DMS153 (cell line): ENCODE measurements at regions not wholly inside any gene's neighbourhood (a gene's known extent, or its start where the extent isn't known, plus 50 kb on each side); places are given as distances from the start of the nearest gene placed in this dataset.

Experiments
- DNase-seq: peaks from one replicate; lab custom pipeline; 2025; lab: John Stamatoyannopoulos, UW

DNA sequence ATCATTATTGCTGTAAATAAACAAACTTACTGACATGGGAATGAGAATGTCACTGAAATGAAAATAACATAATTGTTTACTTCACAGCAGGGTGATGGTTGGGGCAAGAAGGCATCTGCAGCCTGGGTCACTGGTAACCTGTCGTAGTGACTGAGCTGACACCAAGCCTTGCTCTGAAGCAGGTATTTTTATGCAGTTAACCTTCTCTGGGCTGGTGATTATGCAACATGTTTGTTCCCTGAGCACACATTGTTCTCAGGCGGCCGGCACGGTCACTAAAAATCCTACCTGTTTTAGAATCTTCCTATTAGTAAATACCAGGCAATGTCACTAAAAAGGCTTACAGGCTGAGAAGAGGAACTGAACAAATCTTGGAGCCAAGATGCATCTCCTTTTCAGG lies 157.7 kb upstream of the NR3C1 start:
- DNase-seq: no peak

DNA sequence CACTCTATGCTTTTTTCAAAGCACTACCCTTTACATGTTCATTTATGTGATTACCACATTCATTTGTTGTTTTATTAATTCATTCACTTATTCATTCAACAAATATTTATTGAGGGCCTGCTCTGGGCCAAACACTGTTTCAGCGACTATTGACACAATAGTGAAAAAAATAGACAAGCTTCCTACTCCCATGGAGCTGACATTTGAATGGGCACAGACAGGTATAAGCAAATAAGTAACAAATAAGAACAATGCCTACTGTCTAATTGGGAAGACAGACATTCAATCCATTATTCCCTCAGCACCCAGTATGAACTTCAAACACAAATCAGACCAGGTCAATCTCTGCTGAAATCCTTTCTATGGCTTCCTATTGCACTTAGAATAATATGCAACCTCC lies 156.9 kb upstream of the NR3C1 start:
- peak; percentile 18 for DNase-seq

DNA sequence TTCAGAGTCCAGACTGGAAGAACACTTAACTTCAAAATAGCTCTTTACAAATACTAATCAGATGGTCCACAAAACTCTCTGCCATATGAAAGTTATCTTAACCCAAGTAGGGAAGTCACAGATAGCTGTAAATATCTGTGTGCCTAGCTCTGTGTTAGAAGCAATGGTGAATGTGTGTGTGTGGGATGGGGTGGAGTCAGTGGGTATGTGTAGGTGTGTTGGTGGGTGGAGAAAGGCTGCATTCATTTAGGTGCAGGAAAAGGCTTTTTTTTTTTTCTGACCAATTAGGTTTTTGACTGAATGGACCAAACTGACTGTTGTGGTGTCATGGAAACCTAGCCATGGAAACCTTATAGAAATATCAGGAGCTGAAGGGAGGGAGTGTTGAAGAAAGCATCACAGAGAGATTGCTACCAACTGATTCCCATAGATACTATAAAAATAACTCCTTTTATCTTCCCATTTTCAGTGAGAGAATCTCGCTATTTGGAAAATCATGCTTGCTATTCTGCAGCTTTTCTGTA lies 156.2 kb upstream of the NR3C1 start:
- DNase-seq: no peak

DNA sequence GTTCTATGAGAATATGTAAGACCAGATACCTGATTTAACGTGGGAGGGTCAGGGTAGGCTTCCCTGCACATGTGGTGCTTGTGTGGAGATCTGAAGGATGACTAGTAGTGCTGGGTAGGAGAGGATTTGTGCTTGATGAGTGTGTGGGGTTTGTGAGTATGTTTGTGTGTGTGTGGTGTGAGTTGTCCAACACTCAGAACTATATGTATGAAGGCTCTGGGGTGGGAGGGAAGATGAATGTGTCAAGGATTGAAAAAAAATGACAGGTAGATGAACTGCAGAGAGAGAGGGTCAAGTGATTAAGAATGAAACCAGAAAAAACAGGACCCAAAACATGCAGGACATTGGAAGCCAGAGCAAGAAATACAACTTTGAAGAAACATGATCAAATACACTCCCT lies 154.6 kb upstream of the NR3C1 start:
- DNase-seq: no peak

DNA sequence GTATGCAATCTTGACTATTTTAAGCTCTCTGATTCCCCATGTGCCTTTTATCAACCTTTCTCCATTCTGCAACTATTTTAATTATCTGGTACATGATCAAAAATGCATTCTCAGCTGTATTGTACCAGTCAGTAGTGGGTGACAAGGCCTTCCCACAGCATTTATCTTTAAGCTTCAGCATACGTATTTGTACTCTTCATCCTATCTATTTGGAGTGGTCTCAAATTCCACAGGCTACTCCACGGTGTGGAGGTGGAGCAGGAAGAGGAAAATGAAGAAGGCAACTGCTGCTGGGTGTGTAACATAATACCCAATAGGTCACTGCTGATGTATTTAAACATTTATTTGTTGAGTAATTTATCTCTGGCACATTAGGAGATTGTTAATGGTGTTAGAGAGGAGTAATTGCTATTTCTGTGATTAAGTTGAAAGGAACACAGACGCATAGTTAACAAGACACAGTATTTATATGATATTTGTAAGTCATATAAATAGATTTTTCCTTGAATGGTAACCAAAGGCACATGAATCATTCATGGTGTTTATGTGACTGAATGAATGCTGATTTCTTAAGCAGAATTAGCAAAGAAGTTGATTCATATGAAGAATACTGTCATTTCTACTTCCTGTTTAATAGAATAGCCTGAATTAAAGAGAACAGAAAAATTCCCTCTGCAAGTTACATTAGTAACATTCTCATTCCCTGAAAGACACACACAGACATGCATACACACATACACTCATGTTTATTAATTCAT lies 153.8 kb upstream of the NR3C1 start:
- DNase-seq: peak; percentile 59

DNA sequence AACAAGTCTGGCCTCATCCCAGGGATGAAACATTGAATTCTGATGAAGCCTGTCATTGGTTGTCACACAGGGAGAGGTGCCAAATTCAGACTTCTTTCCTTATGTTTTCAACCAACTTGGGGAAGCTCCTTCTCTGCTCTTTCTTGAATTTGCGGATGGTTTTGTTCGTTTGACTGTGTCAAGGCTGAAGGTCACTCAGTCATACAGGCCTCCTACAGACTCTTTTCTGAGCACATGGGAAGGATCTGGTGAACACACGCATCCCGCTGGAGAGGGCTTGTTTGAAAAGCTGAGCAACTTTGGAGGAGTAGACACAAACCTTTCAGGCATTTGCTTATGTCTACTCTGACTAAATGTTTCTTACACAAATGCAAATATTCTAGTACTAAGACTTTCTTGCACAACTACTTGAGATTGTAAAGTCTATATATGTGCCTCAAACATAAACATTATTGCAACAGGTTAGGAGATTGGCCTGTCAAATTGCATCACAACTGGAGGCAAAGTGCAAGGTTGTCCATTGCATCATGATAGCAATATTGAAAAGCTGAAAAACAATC lies 151.5 kb upstream of the NR3C1 start:
- no peak for DNase-seq

DNA sequence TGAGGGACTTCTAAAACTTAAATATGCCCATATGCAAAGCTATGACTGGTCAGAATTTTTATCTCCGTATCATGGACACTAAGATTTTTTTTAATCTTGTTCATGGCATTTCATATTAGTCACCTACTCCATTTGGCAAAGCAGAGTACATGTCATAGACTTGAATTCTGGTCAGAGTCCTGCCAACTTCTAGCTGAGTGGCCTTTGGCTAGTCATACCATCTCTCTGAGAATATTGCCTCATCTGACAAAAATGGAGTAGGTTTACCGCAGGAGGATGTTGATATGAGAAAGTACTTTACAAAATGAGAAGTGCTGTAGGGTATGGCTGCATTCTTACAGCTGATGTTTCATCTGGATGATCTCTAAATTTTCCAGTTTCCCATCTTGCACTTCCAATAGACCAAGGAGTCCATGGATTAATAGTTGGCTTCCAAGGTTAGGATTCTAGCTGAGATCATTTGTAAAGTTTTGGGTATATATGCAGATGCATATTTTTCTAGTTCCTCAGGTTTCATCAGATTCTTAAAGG lies 150.8 kb upstream of the NR3C1 start:
- DNase-seq: no peak

DNA sequence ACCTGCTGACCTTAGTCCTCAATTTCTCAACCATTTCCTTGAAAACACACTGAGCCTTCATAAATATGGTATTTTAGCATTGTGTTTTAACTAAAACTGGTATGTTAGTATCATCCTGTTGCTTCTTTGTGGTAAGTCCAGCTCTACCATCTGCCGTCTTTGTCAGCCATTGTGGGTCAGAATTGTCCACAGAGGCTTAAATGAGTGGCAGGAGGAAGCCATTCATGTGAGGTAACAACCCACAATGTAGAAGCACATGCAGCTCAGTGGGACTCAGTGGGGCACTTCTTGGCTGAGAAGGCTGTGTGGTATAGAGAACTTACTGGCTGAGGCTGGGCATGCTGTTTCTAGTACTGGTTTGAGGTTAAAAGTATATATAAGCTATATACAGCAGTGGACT lies 149.2 kb upstream of the NR3C1 start:
- no peak for DNase-seq

DNA sequence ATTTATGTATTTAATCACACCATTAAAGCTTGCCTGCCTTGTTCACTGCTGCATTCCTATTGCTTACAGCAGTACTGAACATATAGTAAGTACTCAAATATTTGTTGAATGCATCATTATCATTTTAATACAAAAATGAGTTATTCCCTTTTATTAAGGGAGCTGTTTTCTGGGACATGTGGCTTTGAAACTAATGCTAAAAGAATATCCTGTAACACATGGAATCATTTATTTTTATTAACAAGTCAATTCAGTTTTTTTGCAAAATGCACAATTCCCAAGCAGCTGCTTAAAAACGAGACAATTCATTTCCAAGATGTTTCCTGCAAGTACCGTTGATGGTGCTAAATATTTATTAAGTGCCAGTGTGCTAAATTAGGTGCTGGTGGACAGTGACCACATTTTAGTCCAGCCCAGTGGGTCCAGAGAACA lies 148.3 kb upstream of the NR3C1 start:
- no peak for DNase-seq

DNA sequence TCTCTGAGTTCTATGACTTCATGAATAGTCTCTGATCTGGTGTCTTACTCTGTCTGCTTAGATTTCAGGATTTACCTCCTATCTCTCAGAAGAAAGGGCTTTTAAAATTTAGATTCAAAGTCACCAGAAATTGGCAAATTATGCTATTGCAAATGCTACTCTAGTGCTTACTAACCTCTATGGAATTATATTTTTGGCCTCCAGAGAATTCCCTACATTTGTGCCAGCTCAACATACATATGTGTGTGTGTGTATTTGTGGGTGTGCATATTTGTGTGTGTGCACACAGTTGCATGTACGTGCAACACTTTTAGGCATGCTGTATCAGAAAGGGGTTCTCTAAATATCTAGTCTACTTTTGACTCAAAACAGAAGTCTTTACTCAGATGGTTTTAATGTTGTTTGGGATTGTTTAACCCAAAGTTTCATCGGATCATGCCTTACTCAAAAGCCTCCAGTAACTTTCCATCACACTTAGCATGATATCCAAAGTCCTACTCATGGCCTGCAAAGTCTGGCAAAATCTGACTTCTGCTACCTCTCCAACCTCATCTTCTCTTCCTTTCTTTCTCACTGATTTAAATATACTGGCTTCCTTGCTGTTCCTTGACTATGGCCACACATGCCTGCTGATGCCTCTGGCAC lies 147.6 kb upstream of the NR3C1 start:
- no peak for DNase-seq

DNA sequence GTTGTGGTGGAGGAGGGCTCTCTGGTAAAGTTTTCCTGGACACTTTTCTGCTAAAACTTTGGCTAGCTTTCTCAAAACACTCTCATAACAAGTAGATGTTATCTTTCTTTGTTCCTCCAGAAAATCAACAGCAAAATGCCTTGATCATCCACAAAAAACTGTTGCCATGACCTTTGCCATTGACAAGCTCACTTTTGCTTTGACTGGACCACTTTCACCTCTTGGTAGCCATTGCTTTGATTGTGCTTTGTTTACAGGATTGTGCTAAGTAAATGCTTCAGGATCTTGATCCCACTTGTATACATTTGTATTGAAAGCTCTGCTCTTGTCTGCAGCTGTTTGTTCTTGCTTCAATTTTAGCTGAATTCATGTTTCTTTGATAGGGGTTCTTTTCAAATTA lies 143.9 kb upstream of the NR3C1 start:
- DNase-seq: no peak

DNA sequence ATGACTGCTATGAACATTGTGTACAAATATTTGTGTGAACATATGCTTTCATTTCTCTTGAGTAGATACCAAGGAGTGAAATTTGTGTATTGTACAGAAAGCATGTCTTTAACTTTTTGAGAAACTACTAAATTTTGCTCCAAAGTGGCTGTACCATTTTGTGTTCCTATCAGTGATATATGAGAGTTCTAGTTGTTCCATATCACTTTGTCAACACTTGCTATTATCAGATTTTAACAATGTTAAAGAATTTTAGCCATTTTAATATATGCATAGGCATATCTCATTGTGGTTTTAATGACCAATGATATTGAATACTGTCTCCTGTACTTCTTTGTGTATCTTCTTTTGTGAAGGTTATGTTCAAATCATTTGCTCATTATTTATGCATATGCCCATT lies 142.9 kb upstream of the NR3C1 start:
- DNase-seq: no peak

DNA sequence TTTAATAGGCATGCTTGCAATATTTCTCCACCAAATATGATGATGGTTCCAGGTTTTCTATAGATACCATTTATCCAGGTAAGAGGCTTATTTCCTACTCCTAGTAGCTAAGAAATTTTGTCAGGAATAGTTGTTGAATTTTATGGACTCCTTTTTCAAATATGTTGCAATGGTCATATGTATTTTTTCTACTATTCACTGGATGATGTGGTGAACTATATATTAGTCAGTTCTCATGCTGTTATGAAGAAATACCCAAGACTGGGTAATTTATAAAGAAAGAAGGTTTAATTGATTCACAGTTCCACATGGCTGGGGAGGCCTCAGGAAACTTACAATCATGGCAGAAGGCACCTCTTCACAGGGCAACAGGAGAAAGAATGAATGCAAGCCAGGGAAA lies 141.1 kb upstream of the NR3C1 start:
- DNase-seq: no peak

DNA sequence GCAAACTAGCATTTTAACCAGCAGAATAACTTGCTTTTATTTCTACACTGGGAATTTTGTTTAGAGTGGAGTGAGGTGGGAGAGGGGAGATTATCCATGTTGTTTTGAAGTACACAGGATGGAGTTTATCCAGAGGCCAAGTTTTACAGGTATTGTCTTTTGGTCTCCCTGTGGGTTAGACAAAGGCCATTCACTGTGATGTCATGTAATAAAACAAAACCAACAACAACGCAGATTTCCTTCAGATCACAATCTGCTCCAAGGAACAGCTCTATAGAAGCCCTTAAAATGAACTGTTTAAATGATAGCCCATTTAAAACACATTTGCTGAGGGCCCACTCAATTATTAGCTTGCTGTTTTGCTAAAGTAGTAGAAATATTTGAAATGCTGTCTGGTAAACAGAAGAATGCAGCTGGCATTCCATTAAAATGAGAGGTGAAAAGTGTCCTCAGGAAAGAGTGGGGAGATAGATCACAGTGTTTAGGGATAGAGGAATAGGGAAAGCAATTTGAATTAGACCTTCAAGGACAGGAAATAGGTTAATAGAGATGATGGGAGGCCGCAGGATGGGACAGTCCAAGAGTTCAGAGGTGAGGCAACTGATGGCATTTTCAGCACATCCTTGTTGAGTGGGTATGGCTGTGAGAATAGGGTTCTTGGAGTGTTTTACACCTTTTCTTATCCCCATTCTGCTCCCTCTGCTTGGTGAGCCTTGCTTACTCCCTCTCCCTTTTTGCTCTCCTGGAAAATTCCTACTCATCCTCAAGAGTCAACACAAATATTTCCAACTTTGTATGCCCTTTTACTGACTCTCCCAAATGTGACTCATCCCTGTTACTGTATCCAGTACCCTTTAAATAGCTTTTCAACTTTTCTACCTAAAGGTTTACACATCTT lies 140.1 kb upstream of the NR3C1 start:
- DNase-seq: no peak

DNA sequence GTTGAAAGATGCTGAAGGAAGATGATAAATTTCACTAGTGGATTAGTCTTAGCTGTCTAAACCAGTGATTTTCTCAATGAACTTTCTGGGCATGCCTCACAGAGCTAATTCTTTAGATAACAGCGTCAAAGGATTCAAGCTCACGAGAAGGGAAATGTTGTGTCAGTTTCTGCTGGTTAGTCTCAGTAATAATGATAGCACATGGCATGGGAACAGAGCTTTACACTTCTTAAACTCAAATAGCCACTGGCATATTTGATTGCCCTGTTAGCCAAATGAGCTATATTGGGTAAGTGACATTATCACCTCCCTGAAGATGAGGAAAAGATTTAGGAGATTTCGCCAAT lies 139.3 kb upstream of the NR3C1 start:
- DNase-seq: no peak

DNA sequence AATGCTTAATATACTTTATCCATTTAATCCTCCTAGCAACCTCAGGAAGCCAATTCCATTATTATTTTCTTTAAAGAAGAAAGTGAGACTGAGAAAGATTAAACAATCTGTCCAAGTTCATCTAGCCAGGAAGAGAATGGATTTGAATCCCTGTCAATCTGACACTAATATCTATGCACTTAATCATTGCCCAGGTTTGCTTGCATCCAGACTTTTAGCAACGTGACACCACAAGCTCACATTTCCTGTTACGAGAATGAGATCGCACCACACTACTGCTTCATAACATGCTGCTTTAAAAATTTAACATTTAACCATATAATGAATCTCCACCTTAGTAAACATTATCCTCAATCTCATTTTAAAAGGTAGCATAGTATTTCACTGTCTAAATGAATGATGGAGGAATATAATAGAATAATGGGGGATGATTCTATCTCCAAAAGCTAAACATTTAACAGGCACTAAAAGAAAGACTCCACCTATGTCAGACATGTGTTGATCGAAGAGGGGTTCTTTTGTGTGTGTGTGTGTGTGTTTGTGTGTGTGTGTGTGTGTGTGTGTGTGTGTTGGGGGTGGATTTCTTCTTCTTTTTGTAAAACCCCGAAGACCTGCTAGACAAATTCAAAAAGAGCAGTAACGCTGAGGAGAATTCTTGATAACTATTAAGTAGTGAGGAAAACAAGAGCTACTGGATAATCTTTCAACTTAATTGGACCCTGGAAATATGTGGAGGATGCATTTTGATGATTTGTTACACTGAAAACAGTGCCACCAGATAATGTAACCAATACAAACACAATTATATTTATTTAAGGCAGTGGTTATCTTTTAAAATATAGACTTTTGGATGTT lies 138.7 kb upstream of the NR3C1 start:
- DNase-seq: no peak

DNA sequence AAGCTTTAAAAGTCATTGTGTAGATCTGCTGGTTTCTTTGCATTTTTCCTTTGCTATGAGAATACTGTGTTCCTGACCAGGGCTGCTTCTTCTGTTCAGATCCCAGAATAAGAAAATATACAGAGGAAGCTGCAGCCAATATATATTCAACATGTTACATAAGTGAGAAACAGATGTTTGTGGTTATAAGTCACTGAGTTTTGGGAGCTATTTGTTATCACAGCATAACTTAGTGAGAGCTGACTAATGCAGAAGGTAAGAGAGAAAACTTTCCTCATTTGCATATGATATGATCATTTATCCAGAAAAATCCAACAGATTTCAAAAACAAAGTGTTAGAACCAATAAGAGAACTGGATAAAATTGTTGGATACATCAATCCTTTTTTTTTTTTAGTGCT lies 136.3 kb upstream of the NR3C1 start:
- DNase-seq: no peak

DNA sequence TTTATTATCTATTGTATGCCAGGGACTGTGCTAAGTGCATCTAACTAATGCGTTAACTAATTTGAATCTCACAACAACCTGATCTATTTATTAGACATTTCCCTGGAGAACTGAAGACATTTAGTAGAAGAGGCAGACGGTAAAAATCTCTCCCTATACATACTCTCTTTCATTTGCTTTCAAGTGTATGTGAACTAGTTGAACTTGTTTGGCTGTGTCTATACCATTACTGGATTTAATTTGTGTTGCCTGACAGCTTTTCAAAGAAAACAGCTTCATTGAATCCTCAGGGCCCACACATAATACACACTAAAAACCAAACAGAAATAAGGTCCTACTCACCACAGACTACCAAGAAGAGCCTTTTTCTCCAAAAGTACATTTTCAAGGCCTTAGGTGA lies 133.6 kb upstream of the NR3C1 start:
- DNase-seq: no peak

DNA sequence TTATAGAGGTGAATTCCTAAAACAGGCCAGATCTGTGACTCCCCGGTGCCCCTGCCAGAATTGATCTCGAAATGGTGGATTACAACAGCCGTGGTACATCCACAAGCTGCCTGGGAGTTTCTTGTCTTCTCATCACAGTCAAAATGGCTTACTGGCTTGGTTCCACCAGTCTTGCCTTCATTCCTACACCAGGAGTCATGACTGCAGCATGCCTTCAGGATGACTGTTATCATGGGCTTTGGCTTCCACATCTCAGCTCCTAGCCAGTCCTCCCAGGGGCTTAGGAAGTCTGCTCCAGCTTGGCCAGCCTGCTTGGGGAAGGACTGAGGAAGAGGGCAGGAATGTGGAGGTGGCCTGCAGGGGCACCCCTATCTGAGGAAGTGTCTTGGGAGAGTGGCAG lies 132.9 kb upstream of the NR3C1 start:
- no peak for DNase-seq

DNA sequence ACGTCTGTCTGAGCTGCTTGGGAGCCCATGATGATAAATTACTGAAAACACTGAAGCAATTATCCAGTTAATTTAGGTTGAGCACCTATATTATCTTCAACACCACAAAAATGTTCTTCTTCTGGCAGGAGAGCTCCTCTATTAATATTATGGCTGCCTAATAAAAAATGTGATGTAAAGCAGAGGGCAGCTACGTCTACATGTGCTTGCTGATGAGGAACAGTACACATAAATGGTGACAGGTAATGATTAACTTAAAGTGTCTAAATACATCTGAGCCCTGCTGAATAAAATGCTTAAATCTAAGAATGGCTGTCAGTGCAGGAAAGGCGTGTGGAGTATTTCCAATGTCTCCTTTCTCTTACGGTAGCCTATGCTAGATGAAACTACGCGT lies 131.3 kb upstream of the NR3C1 start:
- DNase-seq: no peak
